ENCODE measurements at regions not wholly inside any gene's neighbourhood (a gene's known extent, or its start where the extent isn't known, plus 50 kb on each side); places are given as distances from the start of the nearest gene placed in this dataset.

DNA sequence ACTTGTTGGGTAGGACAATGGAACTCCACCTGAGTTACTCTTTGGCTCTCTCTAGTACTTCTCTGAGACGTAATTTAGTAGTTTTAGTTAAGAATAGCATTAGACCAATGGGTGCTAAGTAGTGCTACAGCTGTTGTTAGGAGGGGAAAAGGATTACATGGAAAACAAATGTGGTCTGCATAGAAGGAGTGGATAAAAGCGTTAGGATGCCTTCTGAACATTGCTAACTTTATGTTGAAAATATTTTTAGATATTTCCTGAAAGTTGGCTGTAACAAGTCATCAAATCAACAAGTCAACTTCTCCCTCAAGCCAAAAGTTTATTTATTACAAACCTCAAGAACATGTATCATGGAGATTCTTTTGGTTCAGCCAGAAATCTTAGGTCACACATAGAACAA is 409.5 kb upstream of the MEF2C start:
- no peak for TF ChIP-seq EP300 (IDR thresholded peaks at IDR 0.05)
- TF ChIP-seq POLR2AphosphoS5 (IDR thresholded peaks at IDR 0.05), result no peak
- TF ChIP-seq, protein P1, sequence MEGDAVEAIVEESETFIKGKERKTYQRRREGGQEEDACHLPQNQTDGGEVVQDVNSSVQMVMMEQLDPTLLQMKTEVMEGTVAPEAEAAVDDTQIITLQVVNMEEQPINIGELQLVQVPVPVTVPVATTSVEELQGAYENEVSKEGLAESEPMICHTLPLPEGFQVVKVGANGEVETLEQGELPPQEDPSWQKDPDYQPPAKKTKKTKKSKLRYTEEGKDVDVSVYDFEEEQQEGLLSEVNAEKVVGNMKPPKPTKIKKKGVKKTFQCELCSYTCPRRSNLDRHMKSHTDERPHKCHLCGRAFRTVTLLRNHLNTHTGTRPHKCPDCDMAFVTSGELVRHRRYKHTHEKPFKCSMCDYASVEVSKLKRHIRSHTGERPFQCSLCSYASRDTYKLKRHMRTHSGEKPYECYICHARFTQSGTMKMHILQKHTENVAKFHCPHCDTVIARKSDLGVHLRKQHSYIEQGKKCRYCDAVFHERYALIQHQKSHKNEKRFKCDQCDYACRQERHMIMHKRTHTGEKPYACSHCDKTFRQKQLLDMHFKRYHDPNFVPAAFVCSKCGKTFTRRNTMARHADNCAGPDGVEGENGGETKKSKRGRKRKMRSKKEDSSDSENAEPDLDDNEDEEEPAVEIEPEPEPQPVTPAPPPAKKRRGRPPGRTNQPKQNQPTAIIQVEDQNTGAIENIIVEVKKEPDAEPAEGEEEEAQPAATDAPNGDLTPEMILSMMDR (IDR thresholded peaks at IDR 0.05), result no peak
- TF ChIP-seq POLR2A (IDR thresholded peaks at IDR 0.05), result no peak
- DNase-seq (ENCODE audit: low spot score in 2 of 2), result no peak
- Histone ChIP-seq H3K4me1 (no peaks in the 10 kb centered on the region), H3K36me3 (no peaks in the 10 kb centered on the region), H3K27me3 (no peaks in the 10 kb centered on the region), H3K27ac (no peak overlapping the region), H3K9me3 (no peaks in the 10 kb centered on the region), H3K4me3 (no peak overlapping the region)
- WGBS, result 62% methylated on average over 2 of the region's 2 CpGs

DNA sequence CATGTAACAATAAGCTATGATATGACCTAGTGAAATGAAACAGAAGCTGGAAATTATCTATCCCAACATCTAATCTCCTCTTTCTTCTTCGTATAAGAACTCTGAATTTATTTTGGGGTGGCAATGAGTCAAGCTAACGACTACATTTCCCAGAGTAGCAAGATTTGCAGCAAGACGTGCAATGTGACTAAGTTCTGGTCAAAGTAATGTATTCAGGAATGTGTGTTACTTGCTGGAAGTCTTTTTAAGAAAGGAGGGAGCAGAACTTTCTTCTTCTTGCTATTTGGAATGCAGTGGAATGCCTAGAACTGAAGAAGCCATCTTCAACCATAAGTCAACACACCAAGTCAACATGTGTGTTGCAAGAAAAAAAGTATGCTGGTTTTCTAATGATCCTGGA is 406.6 kb upstream of the MEF2C start:
- Histone ChIP-seq H3K27ac (no peak overlapping the region), H3K27me3 (no peaks in the 10 kb centered on the region), H3K4me1 (no peaks in the 10 kb centered on the region), H3K36me3 (no peaks in the 10 kb centered on the region), H3K9me3 (no peaks in the 10 kb centered on the region), H3K4me3 (no peak overlapping the region)
- DNase-seq (ENCODE audit: low spot score in 2 of 2), result no peak
- no peak for TF ChIP-seq POLR2A (IDR thresholded peaks at IDR 0.05)
- TF ChIP-seq, protein P1 (IDR thresholded peaks at IDR 0.05), result no peak
- TF ChIP-seq POLR2AphosphoS5 (IDR thresholded peaks at IDR 0.05), result no peak
- TF ChIP-seq EP300 (IDR thresholded peaks at IDR 0.05), result no peak
- WGBS, result 68% methylated on average over 3 of the region's 3 CpGs

DNA sequence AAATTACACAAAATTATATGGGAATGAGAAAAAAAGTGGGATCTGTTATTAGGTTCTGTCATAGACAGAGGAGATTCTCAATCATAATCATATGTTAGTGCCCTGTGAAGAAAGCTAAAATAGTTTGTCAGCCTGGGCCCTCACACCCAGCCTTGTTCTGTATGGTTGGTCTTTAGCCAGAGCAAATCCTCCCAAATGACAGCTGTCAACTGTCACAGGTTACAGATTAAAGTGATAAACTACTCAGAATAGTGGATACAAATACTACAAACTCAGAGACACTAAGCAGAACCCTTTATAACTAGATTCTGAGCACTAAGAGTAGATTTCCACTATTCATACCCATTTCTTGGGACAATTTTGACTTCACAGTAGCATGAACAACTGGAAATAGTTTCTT is 405.0 kb upstream of the MEF2C start:
- H3K27ac ChIP-seq, result no peak overlapping the region
- H3K9me3 ChIP-seq, result no peaks in the 10 kb centered on the region
- no peaks in the 10 kb centered on the region for H3K27me3 ChIP-seq
- DNase-seq (ENCODE audit: low spot score in 2 of 2), result no peak
- TF ChIP-seq, protein P1 (IDR thresholded peaks at IDR 0.05), result no peak
- TF ChIP-seq POLR2A (IDR thresholded peaks at IDR 0.05) (no peak), EP300 (IDR thresholded peaks at IDR 0.05) (no peak), POLR2AphosphoS5 (IDR thresholded peaks at IDR 0.05) (no peak)
- no peak overlapping the region for H3K4me3 ChIP-seq
- H3K36me3 ChIP-seq, result no peaks in the 10 kb centered on the region
- no peaks in the 10 kb centered on the region for H3K4me1 ChIP-seq

DNA sequence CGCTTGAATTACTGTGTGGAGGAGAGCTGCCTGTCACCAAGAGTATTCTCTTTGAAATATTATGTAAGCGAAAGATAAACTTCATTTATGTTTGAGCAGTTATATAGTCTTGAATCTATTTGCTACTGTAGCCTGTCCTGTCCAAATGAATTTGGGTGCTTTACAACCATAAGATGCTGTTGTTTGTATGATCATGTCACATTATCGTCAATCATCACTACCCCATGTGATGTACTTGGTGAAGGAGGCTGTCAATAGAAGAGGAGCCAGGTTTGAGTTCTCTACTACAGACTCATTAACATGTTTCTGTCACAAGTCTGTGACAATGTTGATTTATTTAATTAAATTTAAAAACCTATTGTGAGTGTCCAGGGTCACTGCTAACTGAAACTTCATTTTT is 403.3 kb upstream of the MEF2C start:
- no peak overlapping the region for H3K4me3 ChIP-seq
- TF ChIP-seq EP300 (IDR thresholded peaks at IDR 0.05) (no peak), POLR2A (IDR thresholded peaks at IDR 0.05) (no peak), POLR2AphosphoS5 (IDR thresholded peaks at IDR 0.05) (no peak)
- TF ChIP-seq, protein P1 (IDR thresholded peaks at IDR 0.05), result no peak
- no peaks in the 10 kb centered on the region for H3K9me3 ChIP-seq
- H3K4me1 ChIP-seq, result no peaks in the 10 kb centered on the region
- H3K27ac ChIP-seq, result no peak overlapping the region
- no peaks in the 10 kb centered on the region for H3K36me3 ChIP-seq
- H3K27me3 ChIP-seq, result no peaks in the 10 kb centered on the region
- WGBS, result 97% methylated on average over 3 of the region's 3 CpGs
- DNase-seq (ENCODE audit: low spot score in 2 of 2), result no peak

DNA sequence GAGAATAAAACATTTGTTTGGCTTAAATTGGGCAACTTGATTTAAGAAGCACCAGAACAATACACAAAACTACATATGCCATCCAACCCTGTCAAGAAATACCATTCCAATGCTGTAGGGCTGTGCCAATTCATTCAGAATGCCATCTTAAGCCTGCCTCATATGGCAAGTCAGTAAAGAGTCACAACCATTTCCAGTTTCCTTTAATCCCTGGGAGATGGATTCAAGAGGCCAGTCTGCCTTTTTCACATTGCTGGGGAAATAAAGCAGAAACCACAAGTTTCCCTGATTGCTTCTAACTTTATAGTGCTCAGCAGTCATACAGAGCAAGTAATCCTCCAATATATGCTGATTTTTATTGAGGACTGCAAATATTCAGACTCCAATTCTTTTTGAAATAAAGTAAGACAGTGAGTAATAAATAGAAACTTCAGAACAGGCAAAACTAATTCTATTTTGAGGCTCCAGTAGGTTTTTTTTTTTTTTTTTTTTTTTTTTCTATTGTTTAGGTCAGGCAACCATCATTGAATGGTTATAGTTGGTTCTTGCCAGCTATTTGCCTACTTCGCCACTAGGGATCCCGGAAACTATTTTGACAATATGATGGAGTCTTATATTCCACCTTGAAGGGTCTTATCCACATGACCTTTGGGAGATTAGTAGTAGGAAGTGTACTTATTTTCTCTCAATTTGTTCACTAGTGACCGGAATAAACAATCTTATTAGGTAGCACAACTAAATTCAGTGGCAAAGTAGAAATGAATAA is 400.9 kb upstream of the MEF2C start:
- Histone ChIP-seq H3K9me3 (no peaks in the 10 kb centered on the region), H3K27me3 (no peaks in the 10 kb centered on the region), H3K4me1 (no peaks in the 10 kb centered on the region), H3K36me3 (no peaks in the 10 kb centered on the region), H3K27ac (no peak overlapping the region), H3K4me3 (no peak overlapping the region)
- TF ChIP-seq POLR2A (IDR thresholded peaks at IDR 0.05), result no peak
- TF ChIP-seq POLR2AphosphoS5 (IDR thresholded peaks at IDR 0.05), result no peak
- TF ChIP-seq, protein P1 (IDR thresholded peaks at IDR 0.05), result no peak
- no peak for TF ChIP-seq EP300 (IDR thresholded peaks at IDR 0.05)
- 96% methylated on average over 3 of the region's 3 CpGs for WGBS
- DNase-seq (ENCODE audit: low spot score in 2 of 2), result no peak
